Dedifferentiated amniotic fluid mesenchymal stem cell (primary cell): ENCODE measurements at regions not wholly inside any gene's neighbourhood (a gene's known extent, or its start where the extent isn't known, plus 50 kb on each side); places are given as distances from the start of the nearest gene placed in this dataset.
"Not testable (repeated sequence)": the region's sequence is repeated elsewhere in the genome, so short reads cannot be mapped to it uniquely, and the experiment has no call there.

Source experiments
- DNase-seq: peaks from one replicate; pipeline ENCODE4 v3.0.0-alpha.2; 2016; ENCODE audit errors: extremely low spot score

DNA sequence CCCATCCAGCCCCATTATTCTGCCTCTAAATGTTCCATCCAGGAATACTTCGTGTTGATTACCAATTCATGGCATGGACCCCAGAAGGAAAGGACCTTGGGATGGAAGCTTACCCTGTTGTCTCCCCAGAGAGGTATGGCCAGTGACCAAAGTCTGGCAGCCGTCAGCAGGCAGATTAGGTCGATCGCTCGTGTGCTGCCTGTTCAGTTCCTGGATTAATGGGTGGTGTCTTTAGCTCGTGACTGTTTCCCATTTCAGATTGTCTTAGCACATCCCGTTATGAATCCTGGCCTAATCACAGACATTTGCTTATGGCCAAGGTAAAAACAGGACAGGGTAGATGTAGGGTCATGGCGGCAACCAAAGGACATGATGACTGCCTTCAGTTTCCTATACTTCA lies 122.9 kb upstream of the NTF3 start:
- no peak for DNase-seq

- no peak for DNase-seq
These were observed 122.3 kb upstream of the NTF3 start for GRCh38 chr12:5309654-5310053.

GRCh38 chr12:5310151-5310550 lies 121.8 kb upstream of the NTF3 start:
- no peak for DNase-seq

- DNase-seq: no peak
These were observed 114.4 kb upstream of the NTF3 start for GRCh38 chr12:5317556-5317955.

- peak; percentile 31 for DNase-seq
These were observed 113.0 kb upstream of the NTF3 start for GRCh38 chr12:5318874-5319273.

DNA sequence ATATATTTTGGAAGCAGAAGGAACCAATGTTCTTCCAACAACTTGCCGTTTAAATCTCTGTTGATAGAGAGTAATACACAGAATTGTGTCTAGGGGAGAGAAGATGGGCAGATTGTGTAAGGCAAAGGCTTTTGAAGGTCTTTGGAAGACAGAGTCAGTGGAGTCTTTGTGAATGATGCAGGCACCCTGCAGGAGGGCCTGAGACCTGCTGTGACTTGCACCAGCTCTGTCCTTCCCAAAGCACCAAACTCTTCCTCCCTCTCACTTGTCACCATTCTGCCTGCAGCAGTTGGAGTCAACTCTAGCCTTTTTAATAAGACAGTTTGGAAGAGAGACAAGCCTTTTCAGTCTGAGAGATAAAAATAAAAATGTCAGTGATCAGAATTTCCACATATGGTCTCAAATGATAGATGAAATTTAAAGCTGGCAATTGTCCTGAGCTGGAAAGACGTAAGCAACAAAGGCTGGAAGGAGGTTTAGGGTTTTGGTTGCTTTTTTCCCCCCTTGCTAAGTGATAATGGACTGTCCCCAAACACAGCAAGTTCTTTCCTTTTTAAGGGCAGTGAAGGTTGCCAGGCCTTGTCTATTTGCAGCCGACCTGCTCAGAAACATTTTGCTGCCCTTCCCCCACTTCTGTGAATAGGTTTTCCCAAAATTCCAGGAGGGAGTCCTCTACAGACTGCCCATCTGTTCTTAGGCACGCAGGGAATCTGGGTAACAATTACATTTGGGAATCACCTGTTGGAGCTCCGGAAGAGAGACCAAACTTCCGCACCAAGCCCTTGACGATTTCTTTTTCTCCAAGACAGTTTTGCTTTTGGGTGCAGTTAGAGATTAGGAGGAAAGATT lies 103.0 kb upstream of the NTF3 start:
- no peak for DNase-seq

DNA sequence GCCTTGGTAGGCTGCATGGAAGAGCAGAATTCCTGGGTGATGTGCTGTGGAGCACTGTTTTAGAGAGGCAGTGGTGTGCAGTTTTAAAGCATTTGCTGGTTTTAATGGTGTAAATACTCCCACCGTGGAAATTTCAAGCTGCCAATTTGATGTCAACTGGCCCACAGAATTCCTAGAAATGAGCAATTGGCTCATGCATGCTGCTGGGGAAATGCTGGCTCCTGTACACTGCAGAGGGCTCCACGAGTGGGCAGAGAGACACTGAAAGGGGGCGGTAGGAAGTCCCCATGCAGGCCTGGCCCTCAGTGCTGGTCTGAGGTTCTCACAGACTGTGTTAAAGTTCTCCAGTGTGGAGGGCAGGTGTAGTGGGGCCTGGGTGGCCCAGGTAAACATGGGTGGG lies 99.4 kb upstream of the NTF3 start:
- DNase-seq: no peak

DNA sequence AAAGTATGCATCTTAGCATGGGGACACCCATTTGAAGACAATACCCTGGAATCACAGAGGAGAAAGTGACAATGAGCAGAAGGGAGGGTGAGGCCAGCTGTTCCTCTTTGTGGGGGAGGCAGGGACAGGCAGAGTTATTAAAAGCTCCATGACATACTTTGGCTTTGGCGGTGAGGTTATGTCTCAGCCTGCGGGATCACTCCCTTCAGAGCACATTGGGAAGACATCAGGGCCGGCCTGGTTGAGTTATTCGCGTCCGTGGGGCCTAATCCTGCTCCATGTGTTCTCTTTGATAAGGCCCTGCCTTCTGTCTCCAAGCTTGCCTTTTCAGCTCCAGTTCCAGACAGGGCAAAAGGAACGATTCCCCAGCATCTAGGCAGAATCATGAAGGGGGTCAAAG lies 98.8 kb upstream of the NTF3 start:
- DNase-seq: no peak

- no peak for DNase-seq
These were observed 96.8 kb upstream of the NTF3 start for GRCh38 chr12:5335069-5335468.

DNA sequence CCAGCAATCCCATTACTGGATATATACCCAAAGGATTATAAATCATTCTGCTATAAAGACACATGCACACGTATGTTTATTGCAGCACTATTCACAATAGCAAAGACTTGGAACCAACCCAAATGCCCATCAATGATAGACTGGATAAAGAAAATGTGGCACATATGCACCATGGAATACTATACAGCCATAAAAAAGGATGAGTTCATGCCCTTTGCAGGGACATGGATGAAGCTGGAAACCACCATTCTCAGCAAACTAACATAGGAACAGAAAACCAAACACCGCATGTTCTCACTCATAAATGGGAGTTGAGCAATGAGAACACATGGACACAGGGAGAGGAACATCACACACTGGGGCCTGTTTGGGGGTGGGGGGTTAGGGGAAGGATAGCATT lies 90.8 kb upstream of the NTF3 start:
- DNase-seq: not testable (repeated sequence)

- DNase-seq: no peak
These were observed 88.2 kb upstream of the NTF3 start for GRCh38 chr12:5343711-5344110.

GRCh38 chr12:5344131-5344530 lies 87.8 kb upstream of the NTF3 start:
- no peak for DNase-seq

GRCh38 chr12:5345534-5345933 lies 86.4 kb upstream of the NTF3 start:
- DNase-seq: no peak

DNA sequence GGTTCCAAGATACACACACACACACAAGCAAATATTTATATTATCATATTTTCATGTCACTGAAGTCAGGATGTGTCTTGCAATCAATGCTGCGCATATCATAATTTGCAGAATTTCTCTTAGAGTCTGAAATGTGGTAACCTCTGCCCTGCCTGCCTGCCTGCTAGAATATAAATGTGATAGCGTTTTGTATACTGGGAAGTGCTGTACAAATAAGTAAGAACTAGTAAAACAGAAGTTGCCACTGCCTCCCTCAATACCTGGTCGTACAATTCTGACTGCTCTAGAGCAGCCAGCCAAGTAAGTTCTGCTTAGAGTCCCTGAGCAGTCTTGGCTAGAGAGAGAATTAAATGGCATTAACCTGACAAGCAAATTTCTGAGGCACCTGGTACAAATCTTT lies 83.9 kb upstream of the NTF3 start:
- no peak for DNase-seq

DNA sequence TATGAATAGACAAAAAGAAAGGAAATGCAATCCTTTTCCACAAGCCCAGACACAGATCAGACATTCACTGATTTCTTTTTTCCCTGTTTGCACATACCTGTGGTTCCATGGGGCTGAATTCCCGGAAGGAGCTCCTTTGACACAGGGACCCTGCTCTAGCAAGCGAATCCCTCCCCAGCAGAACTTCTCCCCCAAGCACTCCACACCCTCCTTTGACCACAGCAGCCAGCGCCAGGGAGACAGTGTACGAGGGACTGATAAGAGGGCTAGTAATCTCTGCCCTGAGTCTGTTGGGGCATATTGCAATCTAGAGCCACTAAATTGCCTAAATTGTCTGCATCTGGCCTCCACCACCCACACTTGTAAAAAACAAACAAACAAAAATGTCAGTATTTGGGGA lies 83.4 kb upstream of the NTF3 start:
- DNase-seq: no peak

DNA sequence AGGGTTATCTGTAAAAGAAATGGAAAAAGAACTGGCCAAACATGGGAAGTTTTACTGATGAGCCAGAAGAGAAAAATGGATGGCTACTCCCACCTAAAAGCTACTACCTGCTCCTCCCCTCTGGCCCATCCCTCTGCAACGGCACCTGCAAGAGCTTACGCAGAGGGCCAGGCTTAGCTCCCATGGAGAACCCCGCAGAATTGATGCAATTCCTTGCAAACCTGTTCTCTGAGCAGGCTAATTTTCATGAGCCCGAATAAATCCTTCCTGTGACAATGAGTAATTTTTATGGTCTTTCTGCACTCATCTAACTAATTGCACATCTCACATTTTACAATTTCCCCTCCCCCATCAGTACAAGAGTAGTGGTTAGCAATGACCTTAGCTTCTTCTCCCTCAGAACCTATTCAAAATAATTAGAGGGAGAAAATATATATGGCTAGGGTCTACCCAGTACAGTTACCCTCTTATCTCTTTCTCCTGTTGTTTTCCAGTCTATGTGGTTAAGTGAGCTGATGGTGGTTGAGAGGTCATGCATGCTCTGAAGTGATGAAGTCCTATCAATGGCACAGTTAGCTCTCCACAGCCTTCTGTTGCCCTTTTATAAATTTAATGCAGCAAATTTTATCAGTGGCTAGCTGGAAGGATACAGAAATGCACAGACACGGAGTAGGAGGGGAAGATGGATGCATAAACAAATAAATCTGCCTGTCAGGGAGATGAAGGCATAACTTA lies 67.7 kb upstream of the NTF3 start:
- no peak for DNase-seq

DNA sequence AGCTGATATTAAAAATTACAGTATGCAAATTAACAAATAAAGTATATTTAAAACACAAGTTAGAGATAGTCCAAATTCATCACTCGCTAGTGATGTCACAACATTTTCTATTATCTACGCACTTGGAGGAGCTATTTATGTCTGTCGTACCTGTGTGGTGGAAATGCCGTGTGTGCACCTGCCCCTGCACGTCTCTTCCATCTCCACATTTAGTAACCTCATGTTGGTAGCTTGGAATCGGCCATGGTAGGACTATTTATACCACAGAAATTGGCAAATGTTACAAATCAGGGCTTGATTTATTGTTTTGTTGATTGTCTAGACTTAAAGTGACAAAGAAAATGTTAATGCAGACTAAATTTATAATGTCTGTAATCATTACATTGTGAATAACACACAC lies 62.6 kb upstream of the NTF3 start:
- DNase-seq: no peak

- DNase-seq: no peak
These were observed 60.3 kb upstream of the NTF3 start for GRCh38 chr12:5371631-5372030.

- no peak for DNase-seq
These were observed 57.2 kb upstream of the NTF3 start for GRCh38 chr12:5374713-5375112.

DNA sequence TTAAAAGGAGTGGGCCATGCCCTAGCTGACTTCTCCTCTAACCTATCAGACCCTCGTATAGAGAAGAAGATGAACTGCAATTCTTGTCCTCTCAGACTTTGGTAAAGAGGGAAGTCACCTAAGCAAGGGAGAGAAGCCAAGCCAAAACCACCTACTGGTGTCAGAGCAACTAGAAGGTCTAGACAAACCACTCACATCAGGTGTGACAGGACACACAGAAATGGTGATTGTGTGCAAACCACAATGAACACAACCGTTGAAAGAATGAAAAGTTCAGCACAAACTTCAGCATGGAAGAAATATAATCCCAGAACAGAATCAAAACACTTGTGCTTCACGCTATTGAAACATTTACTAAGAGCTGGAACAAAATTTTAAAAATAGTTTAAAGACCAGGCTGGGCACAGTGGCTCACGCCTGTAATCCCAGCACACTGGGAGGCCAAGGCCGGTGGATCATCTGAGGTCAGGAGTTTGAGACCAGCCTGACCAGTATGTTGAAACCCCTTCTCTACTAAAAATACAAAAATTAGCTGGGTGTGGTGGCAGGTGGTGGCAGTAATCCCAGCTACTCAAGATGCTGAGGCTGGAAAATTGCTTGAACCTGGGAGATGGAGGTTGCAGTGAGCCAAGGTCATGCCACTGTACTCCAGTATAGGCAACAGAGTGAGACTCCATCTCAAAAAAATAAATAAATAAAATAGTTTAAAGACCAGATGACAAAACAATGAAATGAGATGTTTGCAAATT lies 56.2 kb upstream of the NTF3 start:
- DNase-seq: no peak

DNA sequence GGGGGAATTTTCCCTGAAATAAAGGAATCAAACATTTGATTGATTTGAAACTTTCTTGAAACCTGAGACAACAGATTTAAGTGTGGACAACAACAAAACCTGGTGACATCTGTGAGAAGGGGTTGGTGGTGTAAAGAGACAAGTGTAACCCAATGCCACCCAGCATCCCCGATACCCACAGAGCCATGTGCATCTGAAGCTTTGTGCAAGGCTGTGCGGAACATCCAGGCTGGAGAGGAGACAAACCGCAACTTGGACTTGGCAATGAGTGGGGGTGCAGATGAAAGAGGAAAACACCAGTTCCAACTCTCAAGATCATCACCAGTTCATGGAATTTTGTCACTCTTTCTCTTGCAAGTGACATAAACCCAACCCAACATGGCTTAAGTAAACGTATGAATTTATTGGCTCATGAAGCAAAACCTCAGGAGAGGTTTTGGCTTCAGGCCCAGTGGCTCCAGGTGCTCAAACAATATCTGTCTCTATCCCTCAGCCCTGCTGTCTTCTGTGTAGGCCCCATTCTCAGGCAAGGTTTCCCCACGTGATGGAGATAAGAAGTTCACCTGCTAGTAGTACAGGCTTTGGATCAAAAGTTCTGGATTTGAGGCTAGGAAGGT lies 55.2 kb upstream of the NTF3 start:
- no peak for DNase-seq

DNA sequence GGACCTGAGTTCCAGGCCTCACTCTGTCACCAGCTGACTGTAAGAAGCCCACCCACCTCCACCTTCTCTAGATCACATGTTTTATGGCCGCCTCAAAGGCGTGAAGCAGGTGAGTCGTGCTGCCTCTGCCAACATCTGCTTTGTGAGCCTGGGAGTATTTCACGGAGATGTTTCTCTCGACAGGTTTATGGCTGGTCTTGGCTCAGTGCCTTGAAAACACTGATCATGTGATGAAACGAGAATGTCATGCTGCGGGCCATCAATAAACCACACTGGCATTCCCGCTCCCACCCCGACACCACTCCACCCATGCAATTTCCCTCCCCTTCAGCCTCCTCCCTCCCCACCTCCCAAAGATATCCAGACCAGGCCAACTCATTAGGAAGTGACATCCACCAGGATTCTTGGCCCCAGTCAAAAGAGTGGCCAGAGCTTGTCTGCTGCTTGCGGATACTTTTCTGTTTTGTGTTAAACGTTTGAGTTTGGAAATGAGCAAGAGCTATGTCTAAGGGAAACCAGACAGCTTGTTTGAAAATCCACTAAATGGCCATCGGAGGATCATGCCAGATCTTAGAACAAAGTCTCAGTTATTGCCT lies 53.8 kb upstream of the NTF3 start:
- DNase-seq: no peak
